GM18498 (cell line): ENCODE measurements at regions not wholly inside any gene's neighbourhood (a gene's known extent, or its start where the extent isn't known, plus 50 kb on each side); places are given as distances from the start of the nearest gene placed in this dataset.

Experiments used
- ATAC-seq: cut with Tn5 transposase; IDR thresholded peaks from one replicate; pipeline ENCODE4 v1.9.1; 2021; ENCODE audit warnings: mild to moderate bottlenecking, moderate library complexity; ENCODE audit not compliant: unreplicated experiment

DNA sequence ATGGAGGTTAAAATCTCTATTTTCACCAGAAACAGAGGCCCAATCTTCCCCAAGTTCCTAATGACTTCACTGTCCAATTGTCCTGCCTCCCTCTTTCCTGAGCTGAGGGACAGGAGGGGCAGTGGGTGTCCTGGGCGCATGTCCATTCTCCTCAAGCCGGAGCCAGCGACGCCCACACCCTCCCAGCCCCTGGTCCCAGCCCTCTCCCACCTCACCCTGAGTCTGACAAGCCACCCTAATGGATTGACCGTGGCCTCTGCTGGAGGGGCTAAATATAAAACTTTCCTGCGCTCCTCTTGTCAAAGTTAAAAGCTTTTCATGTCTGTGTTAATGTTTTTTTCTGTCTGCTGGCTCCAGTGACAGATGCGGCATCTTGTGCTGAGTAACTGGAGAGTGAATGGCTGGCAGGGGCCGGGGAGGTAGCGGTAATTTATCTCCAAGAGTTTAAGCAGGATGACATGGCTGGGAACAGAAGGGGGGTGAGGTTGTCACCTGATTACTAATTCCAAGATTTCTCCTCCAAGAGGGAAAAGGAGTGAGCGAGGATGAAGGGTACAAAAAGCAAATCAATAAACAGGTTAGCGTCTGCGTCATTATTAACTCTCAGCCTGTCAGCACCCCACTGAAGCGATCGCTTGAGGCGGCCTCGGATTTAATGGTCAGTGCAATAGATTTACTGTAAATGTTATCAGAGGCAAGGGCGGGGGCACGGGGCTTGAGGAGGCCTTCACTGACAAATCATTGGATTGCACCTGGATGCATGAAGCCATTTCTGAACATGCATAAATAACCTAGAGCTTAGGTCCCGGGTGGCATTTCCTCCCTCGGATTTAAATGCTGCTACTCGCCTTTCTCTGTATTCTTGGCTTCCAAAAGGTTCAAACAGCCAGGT is 118.1 kb upstream of the MAFB start:
- ATAC-seq, result no peak

DNA sequence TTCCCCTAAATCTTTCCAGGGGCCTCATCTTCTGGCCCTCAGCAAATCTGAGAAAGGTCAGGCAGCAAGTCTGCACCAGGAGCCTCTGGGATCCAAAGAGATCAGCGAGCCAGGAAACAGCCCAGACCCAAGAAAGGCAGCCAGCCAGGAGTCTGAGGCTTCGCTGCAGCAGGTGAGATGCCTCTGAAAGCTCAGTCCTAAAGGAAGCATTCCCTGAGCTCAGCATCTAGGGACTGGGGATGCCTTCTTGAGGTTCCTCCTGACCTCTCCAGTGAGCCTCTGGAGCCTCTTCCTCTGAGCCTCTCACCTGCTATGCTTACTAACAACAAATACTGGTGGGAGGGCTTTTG is 118.8 kb upstream of the MAFB start:
- no peak for ATAC-seq

DNA sequence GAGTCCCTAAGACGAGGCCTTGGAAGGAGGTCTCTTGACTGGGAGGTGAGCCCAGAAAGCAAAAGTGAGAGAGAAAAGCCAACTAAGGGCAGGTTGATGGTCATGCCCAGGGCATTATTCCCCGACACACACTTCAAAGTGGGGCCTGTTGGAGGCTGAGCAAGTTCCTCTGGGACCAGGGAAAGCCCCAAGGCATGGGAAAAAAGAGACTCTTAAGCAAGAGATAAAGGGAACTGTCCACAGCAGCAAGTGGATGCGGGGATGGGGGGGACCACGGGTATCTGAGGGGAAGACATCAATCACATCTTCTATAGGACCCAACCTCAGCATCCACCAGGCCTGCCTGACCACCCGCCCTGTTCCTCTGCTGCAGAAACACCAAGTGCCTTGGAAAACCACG is 119.9 kb upstream of the MAFB start:
- ATAC-seq, result no peak

DNA sequence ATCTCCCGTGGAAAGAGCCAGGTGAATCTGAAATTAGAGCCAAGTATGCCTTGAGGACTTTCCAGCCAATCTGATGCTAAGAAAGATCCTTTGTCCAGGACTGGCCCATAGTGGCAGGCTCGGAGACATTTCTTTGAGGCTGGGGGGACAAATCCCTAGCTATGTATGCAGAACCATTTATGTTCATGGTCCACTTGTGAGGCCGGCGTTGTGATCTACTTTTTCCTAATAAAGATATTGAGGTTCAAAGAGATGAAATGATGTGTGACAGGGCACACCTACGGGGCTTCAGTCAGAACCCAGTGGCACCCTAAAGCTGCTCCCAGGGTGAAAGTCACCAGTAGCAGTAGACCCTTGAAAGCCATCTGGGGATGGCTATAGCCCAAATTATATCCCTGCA is 120.3 kb upstream of the MAFB start:
- no peak for ATAC-seq

DNA sequence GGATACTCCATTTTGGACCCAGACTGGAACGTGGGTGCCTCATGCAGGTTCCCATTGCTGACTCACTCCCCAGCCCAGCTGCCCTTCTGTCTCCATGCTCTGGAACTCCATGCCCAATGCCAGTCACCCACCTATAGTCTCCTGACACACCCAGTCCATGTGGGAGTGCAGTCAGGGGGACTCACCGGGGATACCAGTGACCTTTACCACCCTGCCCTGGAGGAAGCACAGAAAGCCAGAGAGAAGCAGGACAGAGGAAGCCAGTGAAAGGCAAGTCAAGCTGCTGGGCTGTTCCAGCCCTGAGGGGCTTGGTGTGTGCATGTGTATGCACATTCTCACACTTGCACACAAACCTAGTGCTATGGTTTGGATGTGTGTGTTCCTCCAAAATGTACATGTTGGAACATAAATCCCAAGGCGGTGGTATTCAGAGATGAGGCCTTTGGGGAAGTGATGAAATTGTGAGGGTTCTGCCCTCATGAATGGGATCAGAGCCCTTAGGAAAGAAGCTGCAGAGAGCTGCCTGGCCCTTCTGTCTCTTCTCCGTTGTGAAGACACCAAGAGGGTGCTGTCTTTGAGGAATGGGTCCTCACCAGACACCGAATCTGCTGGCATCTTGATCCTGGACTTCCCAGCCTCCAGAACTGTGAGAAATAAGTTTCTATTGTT is 121.4 kb upstream of the MAFB start:
- no peak for ATAC-seq

DNA sequence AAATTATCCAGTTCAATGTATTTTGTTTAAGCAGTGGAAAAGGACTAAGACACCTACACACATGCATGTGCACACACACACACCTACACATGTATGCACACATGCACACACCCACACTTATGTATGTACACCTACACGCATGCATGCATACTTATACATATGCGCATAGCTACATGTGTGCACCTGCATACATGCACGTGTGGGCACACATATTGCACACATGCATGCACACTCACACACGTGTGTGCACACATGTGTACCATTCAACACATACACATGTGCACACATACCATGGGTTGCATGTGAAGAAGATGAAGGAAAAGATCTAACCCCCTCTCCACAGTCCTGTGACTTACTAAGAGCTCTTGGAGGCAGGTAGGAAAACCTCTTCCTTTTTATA is 122.0 kb upstream of the MAFB start:
- ATAC-seq, result no peak

DNA sequence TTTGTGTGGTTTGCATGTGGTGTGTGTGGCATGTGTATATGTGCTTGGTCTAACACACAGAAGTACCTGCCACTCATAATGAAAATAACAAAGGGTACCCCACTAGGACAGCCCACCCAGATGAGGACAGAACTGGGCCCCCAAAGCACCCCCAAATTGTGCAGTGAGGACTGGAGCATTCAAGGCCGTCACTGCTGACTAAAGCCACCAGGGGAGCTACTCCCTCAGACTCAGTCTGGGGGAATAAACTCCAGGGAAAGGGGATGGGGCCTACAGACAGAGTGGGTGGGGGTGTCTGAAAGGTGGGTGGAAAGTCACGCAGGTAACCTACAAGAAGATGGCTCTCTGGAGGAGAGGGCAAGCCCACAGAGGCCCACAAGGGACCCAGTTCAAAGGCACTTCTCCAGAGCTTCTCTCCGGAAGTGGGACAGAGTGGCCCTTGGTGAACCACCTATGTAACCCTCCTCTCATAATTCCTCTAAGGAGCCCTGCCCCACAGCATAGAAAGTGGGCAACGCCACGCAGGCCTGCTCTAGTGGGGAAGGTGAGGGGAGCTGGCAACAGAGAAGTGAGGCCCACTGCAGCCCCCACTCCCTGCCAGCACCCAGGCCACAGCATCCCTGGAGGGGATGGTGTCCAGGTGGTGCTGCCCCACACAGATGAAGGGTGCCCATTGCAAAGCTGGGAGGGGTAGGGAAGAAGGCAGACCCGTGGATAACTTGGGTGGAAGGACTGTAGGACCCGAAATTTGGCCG is 122.8 kb upstream of the MAFB start:
- ATAC-seq, result no peak

DNA sequence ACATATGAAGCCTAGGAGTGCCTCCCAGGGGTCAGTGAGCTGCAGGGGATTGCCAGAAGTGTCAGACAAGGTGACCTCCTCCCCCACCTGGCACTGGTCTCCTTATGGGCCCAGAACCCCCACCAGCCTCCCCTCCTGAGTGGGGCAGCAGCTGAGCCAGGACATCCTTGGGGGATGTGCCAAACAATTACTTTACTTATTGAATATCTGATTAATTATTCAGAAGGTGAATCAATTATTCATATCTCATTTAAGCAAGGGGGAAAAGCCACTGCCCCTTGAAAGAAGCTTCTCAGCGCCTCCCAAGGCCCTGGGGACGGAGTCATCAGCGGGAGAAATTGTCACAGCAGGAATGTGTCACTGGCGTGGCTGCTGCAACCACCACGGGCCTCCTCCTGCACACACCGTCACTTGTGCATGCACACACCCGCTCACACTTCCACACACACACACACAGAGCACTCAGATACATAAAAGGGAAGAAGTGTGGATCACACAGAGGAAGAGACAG is 123.4 kb upstream of the MAFB start:
- no peak for ATAC-seq

DNA sequence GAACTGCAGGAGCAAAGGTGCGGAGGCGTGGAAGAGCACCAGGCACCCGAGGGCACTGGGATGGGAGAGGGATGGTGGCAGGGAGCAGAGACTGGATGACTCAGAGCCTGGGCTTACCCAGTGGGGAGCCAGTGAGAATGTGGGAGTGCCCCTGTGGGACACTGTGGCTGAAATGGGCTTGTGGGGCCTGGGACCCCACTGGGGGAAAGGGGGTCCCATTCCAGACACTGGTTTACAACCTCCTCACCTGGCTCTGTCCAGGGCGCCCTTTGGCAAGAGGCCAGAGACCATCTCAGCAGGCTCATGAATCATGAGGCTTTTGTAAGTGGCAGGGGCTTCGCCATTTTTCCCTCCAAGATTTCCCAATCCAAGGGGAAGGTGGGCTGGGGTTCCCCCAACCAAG is 124.0 kb upstream of the MAFB start:
- ATAC-seq, result no peak

DNA sequence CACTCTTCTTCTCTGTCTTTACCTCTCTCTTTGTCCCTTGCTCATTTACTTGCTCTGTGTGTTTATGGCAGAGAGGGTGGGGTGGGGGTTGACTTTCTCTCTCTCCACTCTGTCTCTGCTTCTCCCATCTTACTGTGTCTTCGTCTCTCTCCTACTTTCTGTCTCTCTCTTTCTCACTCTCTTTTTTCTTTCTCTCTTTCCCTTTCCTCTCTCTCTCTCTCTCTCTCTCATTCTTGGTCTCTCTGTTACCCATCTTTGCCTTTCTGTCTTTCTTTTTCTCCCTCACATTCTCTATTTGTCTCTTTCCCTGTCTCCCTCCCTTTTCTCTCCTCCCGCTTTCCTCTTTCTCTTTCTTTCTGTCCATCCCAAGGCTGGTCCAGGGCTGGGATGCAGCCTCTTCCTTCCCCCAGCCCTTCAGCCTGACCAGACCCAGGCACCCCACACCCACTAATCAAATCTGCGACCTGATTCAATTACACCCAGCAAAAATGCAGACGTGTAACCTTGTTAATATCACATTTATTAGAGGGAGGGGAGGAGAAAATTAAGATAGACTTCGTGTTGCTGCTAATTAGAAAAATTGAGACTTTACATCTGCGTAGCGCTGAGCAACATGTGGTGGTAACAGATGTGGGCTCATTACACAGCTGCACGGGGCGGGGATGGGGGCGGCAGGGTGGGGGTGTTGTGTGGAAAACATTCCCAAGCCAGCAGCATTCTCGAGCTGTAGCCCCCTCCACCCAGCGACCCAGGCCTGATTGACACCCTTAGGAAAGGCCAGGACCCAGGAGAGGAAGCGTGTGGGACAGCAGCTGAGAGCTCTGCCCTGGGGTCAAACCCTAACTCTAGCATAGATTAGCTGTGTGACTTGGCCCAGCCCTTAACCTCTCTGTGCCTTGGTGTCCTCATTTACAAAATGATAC is 124.9 kb upstream of the MAFB start:
- no peak for ATAC-seq

DNA sequence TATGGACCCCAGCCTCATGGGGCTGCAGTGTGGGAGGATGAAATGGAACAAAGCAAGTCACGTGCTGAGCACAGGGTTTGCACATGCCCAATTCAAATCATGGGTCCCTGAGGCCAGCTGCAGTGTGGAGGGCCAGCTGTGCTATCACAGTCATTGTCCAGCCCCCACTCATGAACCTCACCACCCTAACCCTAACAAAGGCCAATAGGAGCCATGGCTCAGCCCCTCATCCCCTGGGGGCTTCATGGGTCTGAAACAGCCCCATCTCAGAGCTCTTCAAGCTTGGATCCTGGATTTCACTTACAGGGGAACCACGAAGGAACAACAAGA is 125.6 kb upstream of the MAFB start:
- ATAC-seq, result no peak

DNA sequence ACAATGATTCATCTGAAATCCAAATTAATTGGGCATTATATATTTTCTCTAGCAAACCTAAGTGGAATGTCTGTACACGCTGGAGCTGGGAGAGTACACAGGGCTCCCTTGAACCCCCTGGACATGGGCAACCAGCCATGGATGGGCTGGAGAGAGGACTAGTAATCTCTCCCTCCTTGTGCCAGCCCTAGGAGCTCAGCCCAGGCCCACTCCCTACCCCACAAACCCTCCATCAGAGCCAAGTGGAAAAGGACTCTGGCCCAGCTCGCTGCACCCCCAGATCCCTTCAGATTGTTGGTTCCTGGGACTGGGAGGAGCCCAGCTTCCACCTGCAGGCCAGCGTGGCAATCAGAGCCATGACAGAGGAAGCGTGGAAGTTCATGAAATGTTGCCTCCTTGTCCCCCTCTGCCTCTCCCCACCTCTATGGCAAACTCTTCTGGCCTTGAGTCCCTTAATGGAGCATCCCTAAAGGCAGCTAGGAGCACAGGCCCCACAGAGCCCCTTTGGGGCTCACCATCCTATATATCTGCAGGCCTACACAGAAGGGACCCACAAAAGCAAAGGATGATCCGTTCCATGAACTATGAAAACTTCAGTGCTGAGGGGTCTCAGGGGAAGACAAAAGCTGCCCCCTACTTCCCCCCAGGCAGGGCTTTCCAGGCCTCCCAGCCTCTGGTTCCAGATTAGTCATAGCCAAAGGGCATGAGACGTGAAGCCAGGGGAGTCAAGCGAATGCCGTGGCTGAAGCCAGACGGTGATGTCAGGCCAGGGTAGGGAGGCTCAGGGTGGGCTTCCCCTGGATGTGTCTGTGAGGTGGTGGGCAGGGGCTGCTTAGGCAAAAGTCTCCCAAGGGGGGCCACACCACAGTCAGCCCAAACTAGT is 126.4 kb upstream of the MAFB start:
- no peak for ATAC-seq

DNA sequence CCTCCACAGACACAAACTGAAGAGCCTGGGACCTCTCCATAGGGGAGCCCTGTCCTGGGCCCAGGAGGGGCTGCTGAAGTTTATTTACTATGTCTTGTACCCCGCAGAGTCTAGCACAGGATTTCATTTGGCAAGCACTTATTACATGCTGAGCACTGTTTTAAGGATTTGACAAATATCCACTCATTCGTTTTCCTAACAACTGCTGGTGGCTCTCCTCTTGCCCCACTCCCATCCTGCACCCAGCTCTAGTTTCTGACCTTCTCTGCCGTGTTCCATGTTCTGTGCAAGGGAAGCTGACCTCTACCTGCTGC is 127.0 kb upstream of the MAFB start:
- ATAC-seq, result no peak

DNA sequence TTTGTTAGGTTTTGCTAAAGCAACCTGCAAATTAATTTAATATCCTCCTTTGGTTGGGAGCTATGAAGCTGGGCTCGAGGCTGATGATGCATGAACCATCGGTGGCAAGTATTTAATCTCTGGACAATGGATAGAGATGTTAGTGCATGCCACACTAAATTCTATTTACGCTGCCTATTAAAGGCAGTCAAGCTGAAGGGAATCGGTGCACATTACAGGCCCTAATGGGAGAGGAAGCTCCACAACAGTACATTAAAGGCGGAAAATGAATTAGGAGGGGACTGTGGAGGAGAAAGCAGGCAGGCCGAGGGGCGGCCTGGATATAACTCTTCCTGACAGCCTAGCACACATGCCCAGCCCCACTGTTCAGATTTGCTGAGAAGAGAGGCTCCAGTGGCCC is 132.4 kb upstream of the MAFB start:
- ATAC-seq, result no peak

DNA sequence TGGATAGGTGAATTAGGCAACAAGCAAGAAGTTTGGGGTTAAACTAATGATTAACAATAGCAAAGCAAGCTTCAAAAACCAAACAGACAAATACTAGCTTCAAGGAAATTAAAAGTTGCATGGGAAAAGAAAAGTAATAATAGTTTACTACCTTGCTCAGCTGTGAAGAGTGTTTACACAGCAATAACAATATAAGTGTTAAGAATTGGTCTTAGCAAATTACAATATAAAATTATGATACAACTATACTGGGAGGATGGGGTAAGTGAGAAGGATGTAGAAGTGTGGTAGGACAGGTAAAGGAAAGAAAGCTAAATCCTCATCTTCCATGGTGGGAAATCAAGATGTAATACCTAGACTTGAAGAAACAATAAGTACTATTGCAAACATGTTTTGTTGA is 137.7 kb upstream of the MAFB start:
- ATAC-seq, result no peak

DNA sequence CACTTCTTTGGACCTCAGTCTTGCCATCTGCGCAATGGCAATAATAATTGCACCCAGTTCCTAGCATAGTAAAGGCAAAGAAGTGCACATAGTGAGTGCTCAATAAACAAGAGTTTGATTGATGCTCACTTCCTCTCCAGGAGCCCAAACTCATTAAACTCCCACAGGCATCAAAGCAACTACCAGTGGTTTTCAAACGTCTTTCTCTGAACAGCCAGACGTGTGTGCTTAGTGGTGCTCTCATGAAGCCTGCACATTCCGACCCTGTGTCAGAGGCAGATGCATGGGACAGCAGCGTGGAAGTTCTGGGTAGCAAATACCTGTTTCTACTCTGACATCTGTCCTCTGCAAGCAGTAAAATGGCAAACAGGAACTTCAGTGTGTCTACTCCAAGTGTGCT is 146.3 kb upstream of the MAFB start:
- no peak for ATAC-seq

DNA sequence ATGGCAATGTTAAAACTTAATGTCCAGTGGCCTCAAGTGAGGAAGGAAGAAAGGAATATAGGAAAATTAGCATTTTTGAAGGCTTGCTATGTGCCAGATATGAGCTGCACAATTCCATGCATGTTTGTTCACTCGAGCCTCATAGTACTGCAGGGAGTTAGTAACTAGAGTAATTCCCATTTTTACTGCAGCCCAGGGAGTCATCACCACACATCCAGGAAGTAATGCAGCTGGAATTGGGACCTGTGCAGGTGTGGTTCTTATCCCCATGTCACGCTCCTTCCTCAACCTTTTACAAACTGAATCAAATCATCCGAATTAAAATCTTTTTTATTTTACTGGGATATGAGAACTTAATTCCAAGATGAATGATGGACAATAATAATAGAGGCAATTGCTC is 149.5 kb upstream of the MAFB start:
- ATAC-seq, result no peak

DNA sequence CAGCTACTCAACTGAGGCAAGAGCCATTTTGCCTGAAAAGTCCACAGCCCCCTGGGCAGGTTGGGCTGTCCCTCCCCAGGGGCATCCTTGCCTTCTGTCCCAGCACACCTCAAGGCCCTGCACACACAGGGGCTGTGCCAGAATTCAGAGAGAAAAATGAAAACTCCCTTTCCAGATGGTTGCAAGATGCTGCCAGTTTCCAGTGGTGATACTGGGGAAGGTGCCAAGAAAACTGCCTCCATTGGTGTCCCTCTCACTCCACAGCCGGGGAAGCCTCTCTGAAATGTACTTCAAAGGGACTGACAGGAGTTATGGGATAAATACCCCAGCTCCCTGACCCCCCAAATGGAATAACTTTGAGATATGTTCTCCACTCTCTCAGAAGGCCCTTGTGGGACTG is 154.2 kb upstream of the MAFB start:
- ATAC-seq, result no peak

DNA sequence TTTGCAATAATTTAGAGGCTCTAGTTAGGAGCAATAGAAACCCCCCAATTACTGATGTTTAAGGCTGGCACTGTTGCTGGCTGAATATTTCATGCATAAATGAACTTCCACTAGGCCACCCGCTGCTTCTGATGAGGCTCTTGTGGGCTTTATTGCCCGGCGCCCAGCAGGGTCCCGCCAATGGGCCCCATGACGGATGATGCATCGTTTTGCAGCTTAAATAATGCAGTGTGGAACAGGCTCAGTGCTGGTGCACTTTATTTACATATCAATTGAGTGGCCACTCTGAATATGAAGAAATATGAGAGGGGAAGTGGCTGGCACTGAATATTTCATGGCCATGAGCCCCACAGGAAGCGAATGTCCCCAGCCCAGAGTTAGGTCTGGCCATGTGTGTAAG is 155.3 kb upstream of the MAFB start:
- ATAC-seq, result no peak

DNA sequence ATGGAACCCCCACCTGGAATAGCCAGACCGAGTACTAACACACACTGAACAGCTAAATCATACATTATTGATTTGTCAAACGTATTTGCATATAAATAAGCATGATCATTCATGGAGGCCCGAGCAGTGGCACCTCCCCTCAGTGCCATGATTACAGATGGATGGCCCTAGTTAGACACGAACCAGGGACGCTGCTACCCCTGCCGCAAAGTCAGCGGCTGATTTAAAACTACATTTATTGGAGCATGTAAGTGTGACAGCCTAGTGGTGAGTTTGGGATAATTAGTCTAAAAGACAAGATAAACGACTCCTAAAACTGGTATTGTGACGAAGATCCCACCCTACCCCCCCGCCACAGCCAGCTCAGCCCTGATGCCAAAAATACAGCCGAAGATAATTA is 159.1 kb upstream of the MAFB start:
- no peak for ATAC-seq
